Stomach (tissue), 8 donors: ENCODE measurements at regions not wholly inside any gene's neighbourhood (a gene's known extent, or its start where the extent isn't known, plus 50 kb on each side); places are given as distances from the start of the nearest gene placed in this dataset.

Source experiments
- DNase-seq, 2 donors: peaks; one replicate each; pipeline versions ENCODE4 v3.0.0 to v3.0.0-alpha.2; 2013 to 2019
- H3K27ac ChIP-seq, 5 donors: fragments of 200-600 bp in 4 of 5; sonication (generic) in 4 of 5; one replicate each; pipeline ENCODE4 v1.5.1; 2013 to 2019; ENCODE audit warnings: mild to moderate bottlenecking in 1 of 5, moderate library complexity in 1 of 5
- H3K27me3 ChIP-seq, 3 donors: fragments of 200-600 bp; sonication (generic); one replicate each; pipeline ENCODE4 v1.5.1; 2017 to 2019; ENCODE audit warnings: mixed run types in 1 of 3
- H3K36me3 ChIP-seq, 4 donors: fragments of 200-600 bp; sonication (generic); 1 replicate in 3 of 4; 2 replicates in 1 of 4; pipeline ENCODE4 v1.5.1; 2016 to 2019
- H3K4me1 ChIP-seq, 4 donors: fragments of 200-600 bp; sonication (generic); one replicate each; pipeline ENCODE4 v1.5.1; 2016 to 2019
- H3K4me3 ChIP-seq, 4 donors: fragments of 200-600 bp; sonication (generic) in 3 of 4; one replicate each; pipeline ENCODE4 v1.5.1; 2016 to 2019; ENCODE audit warnings: mild to moderate bottlenecking in 1 of 4
- H3K9me3 ChIP-seq, 4 donors: fragments of 200-600 bp; sonication (generic); one replicate each; pipeline ENCODE4 v1.5.1; 2016 to 2019
- EP300 ChIP-seq: sonication (generic); formaldehyde crosslinking; IDR thresholded peaks from one replicate; pipeline ENCODE4 v1.6.1; 2017; ENCODE audit warnings: antibody characterized with exemption
- POLR2A ChIP-seq, 4 donors: fragments of 450-650 bp; IDR thresholded peaks; one replicate each; pipeline ENCODE4 v1.6.1; 2016; ENCODE audit warnings: antibody characterized with exemption in 4 of 4, control low read depth in 2 of 4, mild to moderate bottlenecking in 1 of 4, moderate library complexity in 1 of 4
- POLR2AphosphoS5 ChIP-seq, 3 donors: sonication (generic); formaldehyde crosslinking; IDR thresholded peaks; one replicate each; pipeline ENCODE4 v1.6.1; 2016; ENCODE audit warnings: antibody characterized with exemption in 3 of 3
- WGBS, 5 donors: extraction: QIAGEN DNeasy Blood & Tissue Kit in 3 of 5; methylation state at CpG; one replicate each; pipeline versions ENCODE4 v1.1.5 to v1.1.7; 2013 to 2018; 5-methylcytosine and 5-hydroxymethylcytosine counted together
- intact Hi-C: fragments of 100-400 bp; cut with DNase I; formaldehyde crosslinking; loops from one replicate; pipeline ENCODE4 v1.15.1; 2023; ENCODE audit warnings: low total_unique reads
- TF ChIP-seq, protein P1 (sequence below), 7 experiments: fragments of 450-650 bp in 4 of 7; fragments of 200-600 bp in 3 of 7; sonication (generic) in 3 of 7; IDR thresholded peaks; one replicate each; pipeline ENCODE4 v1.5.1; 2016 to 2019; ENCODE audit warnings: antibody characterized with exemption in 7 of 7, control low read depth in 2 of 7, mild to moderate bottlenecking in 1 of 7
- donor health status: healthy with polysubstance abuse.
- donor health status: Bipolar disorder and iron deficiency.
- donor health status: healthy.

DNA sequence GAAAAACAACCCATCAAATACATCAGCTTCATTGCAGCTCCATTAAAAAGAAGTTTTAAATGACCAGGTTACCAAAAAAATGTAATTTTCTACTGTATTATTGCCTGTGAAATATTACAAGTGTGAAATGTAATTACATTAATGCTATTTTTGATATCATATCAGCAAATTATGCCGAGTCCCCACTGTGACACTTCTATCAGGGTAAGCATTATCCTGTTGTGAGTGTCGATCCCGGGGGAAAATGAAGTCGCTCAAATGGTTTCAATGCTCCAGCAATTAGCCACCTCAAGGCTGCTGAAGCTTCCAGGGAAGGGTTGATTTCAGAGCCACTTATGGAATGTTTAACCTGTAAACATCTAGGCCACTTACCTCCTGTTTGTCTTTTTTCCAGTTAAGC, 70.4 kb downstream of the RCN1 start:
- Histone ChIP-seq H3K4me3 (no peak overlapping the region), H3K27me3 (peaks cover 0 to 10% (median 0%) of the 10 kb centered on the region in 3 donors), H3K27ac (no peak overlapping the region), H3K4me1 (no peaks in the 10 kb centered on the region), H3K36me3 (no peaks in the 10 kb centered on the region), H3K9me3 (no peaks in the 10 kb centered on the region)
- TF ChIP-seq EP300 (no peak), POLR2A (IDR thresholded peaks at IDR 0.05) (no peak), POLR2AphosphoS5 (IDR thresholded peaks at IDR 0.05) (no peak)
- TF ChIP-seq, protein P1, sequence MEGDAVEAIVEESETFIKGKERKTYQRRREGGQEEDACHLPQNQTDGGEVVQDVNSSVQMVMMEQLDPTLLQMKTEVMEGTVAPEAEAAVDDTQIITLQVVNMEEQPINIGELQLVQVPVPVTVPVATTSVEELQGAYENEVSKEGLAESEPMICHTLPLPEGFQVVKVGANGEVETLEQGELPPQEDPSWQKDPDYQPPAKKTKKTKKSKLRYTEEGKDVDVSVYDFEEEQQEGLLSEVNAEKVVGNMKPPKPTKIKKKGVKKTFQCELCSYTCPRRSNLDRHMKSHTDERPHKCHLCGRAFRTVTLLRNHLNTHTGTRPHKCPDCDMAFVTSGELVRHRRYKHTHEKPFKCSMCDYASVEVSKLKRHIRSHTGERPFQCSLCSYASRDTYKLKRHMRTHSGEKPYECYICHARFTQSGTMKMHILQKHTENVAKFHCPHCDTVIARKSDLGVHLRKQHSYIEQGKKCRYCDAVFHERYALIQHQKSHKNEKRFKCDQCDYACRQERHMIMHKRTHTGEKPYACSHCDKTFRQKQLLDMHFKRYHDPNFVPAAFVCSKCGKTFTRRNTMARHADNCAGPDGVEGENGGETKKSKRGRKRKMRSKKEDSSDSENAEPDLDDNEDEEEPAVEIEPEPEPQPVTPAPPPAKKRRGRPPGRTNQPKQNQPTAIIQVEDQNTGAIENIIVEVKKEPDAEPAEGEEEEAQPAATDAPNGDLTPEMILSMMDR (IDR thresholded peaks at IDR 0.05) = no peak
- no peak for DNase-seq
- intact Hi-C loops = no loop called here
- 50 to 68% (median 64%) methylated on average over 4 of the region's 4 CpGs for WGBS, 5 donors

DNA sequence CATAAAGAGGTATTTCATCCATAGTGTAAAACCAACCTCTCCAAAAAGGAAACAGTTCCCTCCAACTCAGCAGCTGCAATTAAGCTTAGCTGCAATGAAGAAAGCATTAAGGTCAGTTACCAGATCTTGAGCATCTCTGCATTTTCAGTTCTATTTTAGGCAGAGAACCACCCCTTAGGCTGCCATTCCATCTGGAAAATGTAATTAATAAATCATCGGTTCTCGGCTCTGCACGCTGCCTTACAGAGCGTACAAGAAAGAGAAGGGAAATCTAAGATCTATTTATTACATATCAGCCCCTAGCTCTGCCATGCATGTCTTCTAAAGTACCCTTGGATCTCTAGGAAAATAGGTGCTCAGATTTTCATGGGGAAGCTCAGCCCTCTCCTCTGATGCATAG, 71.5 kb downstream of the RCN1 start:
- Histone ChIP-seq H3K4me3 (no peak overlapping the region), H3K4me1 (no peaks in the 10 kb centered on the region), H3K27me3 (peaks cover 0 to 10% (median 0%) of the 10 kb centered on the region in 3 donors), H3K9me3 (no peaks in the 10 kb centered on the region), H3K36me3 (no peaks in the 10 kb centered on the region), H3K27ac (no peak overlapping the region)
- TF ChIP-seq POLR2AphosphoS5 (IDR thresholded peaks at IDR 0.05) (no peak), POLR2A (IDR thresholded peaks at IDR 0.05) (no peak), EP300 (no peak)
- intact Hi-C loops = no loop called here
- no peak for DNase-seq
- WGBS, 5 donors = 63 to 81% (median 79%) methylated on average over 4 of the region's 4 CpGs

GRCh38 chr11:32162906-32163305, 72.0 kb downstream of the RCN1 start:
- H3K27ac ChIP-seq = no peak overlapping the region
- no peaks in the 10 kb centered on the region for H3K4me1 ChIP-seq
- no peak for TF ChIP-seq POLR2A (IDR thresholded peaks at IDR 0.05)
- no peak for TF ChIP-seq EP300
- TF ChIP-seq, protein P1 (IDR thresholded peaks at IDR 0.05) = no peak
- TF ChIP-seq POLR2AphosphoS5 (IDR thresholded peaks at IDR 0.05) = no peak
- no peaks in the 10 kb centered on the region for H3K9me3 ChIP-seq
- no peak for DNase-seq
- H3K4me3 ChIP-seq = no peak overlapping the region
- H3K36me3 ChIP-seq = no peaks in the 10 kb centered on the region
- intact Hi-C loops = no loop called here
- peaks cover 0 to 10% (median 0%) of the 10 kb centered on the region in 3 donors for H3K27me3 ChIP-seq
- 63 to 86% (median 79%) methylated on average over 5 of the region's 5 CpGs for whole genome bisulfite sequencing, 5 donors

- intact Hi-C loops = no loop called here
- TF ChIP-seq POLR2A (IDR thresholded peaks at IDR 0.05) = no peak
- H3K4me1 ChIP-seq = no peaks in the 10 kb centered on the region
- no peaks in the 10 kb centered on the region for H3K9me3 ChIP-seq
- H3K27me3 ChIP-seq = peaks cover 0 to 10% (median 0%) of the 10 kb centered on the region in 3 donors
- no peak for DNase-seq
- H3K4me3 ChIP-seq = no peak overlapping the region
- H3K36me3 ChIP-seq = no peaks in the 10 kb centered on the region
- H3K27ac ChIP-seq = no peak overlapping the region
- WGBS, 5 donors = 83 to 91% (median 86%) methylated on average over 3 of the region's 3 CpGs
Measured at GRCh38 chr11:32163557-32163956, 72.7 kb downstream of the RCN1 start.

DNA sequence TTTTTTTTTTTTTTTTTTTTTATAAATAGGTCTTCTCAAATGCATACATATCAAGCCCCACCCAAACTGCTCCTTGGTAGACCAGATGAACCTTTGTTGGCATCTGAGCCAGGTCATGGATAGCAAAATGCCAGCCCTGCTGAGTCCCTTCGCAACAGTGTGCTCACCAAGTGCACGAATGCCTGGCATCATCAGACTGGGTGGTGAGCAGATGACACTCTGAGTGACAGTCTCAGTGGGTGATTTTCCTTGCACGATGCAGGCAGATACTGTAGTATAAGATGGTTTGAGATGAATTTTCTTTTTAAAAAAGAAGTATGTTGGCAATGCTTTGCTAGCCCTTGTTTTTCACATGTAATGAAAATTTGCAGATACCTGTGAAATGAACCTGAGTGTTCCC, 74.0 kb downstream of the RCN1 start:
- TF ChIP-seq POLR2AphosphoS5 (IDR thresholded peaks at IDR 0.05) (no peak), POLR2A (IDR thresholded peaks at IDR 0.05) (no peak), EP300 (no peak)
- TF ChIP-seq, protein P1 (IDR thresholded peaks at IDR 0.05) = no peak
- intact Hi-C loops = no loop called here
- Histone ChIP-seq H3K4me1 (no peaks in the 10 kb centered on the region), H3K27ac (no peak overlapping the region), H3K4me3 (no peak overlapping the region), H3K27me3 (peaks cover 0 to 5% (median 0%) of the 10 kb centered on the region in 3 donors), H3K36me3 (no peaks in the 10 kb centered on the region), H3K9me3 (no peaks in the 10 kb centered on the region)
- no peak for DNase-seq
- 89 to 96% (median 92%) methylated on average over 3 of the region's 3 CpGs for WGBS, 5 donors
